HG03045 (cell line): ENCODE measurements at regions not wholly inside any gene's neighbourhood (a gene's known extent, or its start where the extent isn't known, plus 50 kb on each side); places are given as distances from the start of the nearest gene placed in this dataset.
"Not testable (repeated sequence)": the region's sequence is repeated elsewhere in the genome, so short reads cannot be mapped to it uniquely, and the experiment has no call there.

ENCODE experiments used
- ATAC-seq: cut with Tn5 transposase; IDR thresholded peaks from one replicate; pipeline ENCODE4 v1.9.1; 2021; ENCODE audit warnings: mild to moderate bottlenecking, moderate library complexity; ENCODE audit not compliant: unreplicated experiment

DNA sequence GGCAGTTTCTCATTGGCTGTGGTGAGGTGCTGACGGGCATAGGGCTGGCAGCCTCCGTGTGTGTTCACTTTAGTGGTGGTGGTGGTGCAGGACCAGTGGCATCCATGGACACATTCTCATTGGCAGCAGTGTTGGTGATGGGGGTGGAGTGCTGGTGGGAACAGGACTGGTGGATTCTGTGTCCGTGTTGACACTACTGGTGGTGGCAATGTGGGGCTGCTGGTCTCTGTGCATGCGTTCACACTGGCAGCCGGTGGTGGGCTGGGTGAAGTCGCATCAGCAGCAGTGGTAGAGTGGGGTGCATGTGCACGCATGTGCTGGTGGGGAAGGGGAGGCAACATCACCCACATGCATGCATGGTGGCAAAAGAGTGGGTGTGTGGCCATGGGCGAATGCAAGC, 1471.4 kb upstream of the PCDH20 start:
- ATAC-seq, result no peak

DNA sequence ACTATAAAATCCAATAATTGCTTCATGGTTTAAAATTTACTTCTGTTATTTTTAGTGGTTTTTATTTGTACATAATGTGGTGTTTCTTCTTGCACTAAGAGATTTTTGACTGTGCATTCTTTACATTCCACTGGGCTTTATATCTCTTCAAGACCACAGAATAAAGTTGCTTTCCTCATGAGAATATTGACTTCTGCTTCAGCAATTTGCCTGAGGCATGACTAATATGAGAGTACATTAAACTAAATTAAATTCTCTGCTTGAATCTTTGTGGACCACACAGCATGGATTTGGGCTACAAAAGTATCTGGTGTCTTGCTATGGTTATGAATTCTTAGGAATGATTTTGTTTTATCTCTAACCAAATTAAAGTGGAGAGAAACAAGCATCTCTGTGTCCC, 1463.4 kb upstream of the PCDH20 start:
- no peak for ATAC-seq

DNA sequence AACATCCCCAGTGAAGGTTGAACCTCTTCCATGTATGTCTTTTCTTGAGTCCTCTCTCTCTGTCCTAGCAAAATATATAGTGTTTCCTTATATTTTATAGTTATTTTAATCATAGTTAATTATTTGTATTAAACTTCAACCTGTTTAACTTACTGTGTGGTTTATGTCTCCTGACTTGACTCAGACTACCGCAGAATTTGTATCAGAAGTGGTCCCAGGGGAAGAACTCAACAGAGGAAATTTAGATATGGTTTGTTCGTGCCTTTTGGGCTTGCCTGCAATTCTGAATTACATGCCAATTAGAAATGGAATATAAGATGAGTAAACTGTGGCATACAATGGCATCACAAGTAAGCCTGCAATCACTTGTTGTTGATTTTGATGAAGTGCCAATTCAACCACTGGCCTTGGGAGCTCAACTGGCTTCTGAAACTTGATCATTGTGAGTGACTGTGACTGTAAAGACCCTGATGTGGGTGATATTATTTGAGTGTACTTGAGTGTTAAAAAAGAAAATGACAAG, 1459.5 kb upstream of the PCDH20 start:
- no peak for ATAC-seq

DNA sequence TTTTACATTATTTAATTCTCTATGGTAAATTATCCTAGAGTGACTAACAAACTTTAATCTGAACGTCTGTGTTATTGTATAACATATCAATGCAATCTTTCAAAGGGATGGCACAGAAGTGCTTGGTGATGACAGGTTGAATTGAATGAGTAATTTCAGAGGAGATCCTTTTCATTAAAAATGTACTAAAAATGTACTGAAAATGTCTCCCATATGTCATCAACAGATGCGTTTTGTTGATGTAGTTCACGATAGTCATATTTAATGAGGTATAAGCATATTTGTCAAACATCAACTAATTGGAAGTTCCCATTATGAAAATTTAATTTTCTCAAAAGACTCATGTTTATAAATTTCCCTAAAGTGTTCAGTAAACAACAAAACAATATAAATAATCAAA, 1434.7 kb upstream of the PCDH20 start:
- no peak for ATAC-seq

DNA sequence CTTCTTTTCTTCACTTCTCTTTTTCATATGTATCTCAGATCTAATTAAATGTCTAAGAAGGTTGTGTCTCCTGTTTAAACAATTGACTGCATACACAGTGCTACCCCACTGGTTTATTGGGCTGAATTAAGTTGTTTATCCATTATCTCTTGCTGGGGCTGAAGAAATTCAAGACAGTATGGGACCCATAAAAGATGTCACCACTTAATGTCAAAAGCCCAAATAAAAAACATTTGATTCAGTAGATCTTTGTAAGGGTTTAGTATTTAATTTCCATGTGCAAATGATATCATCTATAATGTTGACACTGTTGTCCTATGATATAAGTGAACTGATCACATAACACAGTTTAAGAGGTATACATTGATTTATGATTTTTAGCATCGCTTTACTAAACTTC, 1431.9 kb upstream of the PCDH20 start:
- no peak for ATAC-seq

DNA sequence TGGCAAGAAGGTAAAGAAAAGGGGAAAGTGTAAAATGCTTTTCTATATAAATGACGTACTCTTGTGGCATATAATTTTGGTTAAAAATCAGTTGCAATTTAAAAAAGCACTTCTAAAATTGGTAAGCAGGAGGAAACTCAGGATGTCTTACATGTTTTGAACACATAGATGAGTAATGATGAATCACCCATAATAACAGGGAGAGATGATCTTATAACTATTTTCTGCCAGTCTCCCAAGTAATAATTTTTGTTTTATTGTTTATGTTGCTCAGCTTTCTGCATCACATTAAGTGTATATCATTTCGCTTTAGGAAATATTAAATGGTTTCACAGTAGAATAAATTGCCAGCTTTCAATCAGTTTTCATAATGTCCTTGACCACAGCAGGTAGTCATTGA, 1430.7 kb upstream of the PCDH20 start:
- ATAC-seq, result no peak

DNA sequence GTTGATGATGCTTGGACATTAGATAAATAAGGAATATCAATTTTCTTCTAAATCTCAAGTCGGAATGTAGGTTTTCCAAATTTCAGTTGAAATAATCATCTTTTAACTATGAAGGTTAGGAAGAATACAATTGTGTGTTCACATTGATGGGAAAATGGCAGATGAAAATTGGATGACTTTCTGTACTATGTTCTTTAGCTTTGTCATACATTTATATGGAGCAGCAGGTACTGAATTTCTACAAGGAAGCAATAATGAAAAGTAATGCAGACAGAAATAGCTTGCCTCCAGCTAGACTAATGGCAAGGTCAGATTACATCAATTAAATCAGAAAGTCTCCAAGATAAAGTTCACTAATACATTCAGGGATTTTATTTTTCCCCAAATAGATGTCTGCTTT, 1423.7 kb upstream of the PCDH20 start:
- ATAC-seq, result no peak

DNA sequence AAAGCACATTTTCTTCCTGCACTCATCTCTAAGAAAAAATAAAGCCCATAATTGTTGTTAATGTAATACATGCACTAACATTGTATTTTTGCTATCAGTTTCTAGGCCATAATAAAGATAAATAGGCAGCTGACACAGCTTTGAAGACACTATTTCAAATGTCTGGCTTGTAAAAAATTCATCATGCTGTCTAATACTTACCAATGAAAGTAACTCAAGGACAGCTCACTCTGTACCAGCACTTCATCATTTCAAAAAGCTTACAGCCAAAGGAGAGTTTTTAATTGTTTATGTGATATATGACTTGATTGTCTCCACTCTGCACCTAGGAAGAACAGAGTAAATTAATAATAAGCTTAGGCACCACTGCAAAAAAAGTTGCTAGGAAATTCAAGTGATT, 1423.3 kb upstream of the PCDH20 start:
- ATAC-seq, result no peak

DNA sequence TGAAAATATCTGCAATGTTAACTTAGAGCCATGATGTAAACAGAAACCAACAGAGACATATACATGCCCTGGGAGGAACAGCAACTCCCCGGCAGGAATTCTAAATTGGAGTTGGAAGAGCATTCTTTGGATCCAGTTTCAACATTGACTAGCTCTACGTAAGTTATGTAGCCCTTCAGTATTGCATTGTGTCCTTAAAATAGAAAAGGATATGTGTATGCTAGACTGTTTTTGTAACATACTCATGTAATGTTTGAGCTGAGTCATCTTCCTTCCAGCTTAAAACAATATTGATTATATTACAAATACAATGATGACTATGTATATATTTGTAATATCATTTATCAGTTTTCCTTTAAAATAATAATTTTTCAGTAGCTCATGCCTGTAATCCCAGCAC, 1422.2 kb upstream of the PCDH20 start:
- no peak for ATAC-seq

DNA sequence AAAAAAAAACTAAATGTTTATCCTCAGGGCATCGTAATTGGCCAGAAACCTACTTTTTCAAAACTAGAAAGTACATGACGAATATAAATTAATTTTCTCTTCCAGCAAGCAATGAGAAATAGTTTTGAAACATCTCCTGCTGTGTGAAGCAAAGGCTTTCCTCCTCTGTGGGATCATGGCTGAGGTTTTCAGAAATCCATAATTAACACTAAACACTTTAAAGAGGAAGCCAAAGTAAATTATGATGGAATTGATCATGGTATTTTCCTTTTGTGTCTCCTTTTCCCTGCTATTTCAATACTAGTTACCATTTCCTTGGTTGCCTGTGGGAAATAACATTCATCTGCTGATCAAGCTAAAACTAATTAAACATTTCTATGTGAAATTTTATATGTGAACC, 1413.8 kb upstream of the PCDH20 start:
- ATAC-seq, result no peak

DNA sequence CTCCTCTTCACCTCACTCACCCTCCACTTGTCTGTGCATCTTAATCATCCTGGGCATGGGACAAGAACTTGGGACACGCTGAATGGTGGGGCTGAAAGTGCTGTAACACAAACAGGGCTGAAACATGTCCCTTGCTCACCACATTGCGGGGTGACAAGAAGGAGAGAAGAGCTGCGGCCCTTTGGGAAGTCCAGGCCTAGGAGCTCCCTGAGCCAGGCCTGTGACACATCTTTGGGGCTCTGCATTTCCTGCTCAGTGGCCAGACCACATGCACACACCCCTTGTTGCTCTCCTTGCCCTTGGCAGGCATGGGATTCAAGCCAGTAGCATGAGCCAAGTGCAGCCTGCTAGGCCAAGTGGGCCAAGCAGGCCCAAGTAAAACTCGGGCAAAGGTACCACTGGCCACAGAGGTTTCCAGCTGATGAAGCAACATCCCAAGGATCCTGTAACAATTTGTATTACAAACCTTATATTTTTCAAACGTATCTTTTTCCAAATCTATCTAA, 1384.3 kb upstream of the PCDH20 start:
- ATAC-seq, result no peak

DNA sequence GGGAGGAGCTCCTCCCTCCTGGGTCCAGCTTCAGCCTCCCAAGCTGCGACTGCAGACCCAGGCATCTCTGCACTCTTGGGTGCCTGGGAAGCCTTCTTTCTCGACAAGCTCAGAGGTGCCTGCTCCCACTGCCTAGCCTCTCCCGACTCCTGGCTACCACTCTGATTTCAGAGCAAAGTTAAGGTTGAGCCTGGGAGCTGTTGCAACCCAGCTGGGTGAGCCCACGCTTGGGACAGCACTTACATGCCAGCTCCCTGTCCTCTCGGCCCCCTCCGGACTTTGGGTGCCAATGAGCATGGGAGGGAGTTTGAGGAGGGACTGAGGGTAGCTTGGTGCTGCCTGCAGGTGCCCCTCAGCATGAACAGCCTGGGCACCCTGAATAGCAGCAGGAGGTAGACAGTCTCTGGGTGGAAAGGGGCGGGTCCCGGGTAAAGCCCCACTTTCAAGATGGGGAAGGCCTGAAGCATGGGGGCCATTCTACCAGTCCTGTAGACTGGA, 1383.4 kb upstream of the PCDH20 start:
- ATAC-seq, result no peak

DNA sequence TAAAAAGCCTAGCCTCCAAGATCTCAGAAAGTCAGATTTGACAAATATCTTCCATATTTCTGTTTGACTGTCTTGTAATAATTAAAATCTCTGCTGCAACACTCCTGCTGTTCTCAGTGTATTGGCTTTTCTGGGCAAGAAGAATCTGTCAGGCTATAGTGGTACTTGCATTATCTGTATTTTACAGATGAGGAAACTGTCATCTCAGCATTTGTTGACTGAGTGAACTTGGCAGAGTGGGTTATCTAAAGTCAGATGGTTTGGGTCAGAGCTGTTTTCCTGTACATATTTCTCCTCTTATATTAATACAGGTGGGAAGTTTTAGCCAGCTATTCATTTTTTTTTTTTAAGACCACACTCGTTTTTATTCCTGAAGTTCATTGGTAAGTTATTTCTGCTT, 1378.2 kb upstream of the PCDH20 start:
- no peak for ATAC-seq

DNA sequence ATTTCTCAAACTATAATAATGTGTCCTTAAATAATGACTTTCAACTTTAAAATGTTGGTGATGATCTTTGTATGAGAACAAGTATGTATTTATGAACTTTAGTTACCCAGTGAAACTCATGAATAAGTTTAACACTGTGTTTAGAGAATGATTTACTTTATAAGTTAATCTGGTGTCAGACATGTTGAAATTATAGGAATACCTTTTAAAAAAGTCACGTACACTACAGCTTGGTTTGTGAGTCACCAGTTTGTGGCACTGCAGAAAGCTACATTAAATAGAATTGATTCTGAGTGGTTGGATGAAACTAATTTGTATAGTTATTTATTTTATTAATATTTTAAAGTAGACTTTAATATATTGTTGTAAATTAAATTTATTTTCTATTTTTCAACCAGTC, 1366.2 kb upstream of the PCDH20 start:
- ATAC-seq, result no peak

DNA sequence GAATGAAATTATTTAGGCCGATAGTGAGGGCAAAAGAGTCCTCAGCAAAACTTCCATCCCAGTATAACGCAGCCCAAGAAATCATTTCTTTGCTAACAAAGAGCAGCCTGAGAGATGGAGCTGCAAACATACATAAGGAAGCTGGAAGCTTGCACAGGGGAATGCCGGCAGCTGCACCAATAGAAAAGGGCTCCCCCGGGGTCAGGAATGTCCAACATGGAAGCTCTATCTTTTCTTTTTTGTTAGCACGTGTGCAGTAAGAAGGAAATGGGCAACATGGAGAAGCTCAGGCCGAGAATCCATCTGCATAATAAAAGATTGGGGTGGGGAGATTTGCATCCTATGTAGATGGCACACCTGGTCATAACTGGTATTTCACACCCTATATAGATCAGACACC, 1363.5 kb upstream of the PCDH20 start:
- no peak for ATAC-seq

DNA sequence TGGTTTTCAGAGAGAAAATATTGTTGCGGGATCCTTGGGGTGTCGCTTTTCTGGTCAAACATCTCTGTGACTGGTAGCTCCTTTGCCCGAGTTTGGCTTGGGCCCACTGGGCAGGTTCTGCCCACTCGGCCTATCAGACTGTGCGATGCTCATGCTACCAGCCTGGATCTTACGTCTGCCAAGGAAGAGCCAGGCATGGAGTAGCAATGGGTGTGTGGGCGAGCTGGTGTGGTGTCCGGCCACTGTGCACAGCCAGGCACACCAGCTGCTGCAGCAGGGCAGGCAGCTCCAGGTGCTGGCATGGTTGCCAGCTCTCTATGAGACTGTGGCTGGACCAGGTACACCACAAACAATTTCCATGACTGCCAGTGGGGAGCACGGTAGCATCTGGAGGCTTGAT, 1351.8 kb upstream of the PCDH20 start:
- no peak for ATAC-seq

DNA sequence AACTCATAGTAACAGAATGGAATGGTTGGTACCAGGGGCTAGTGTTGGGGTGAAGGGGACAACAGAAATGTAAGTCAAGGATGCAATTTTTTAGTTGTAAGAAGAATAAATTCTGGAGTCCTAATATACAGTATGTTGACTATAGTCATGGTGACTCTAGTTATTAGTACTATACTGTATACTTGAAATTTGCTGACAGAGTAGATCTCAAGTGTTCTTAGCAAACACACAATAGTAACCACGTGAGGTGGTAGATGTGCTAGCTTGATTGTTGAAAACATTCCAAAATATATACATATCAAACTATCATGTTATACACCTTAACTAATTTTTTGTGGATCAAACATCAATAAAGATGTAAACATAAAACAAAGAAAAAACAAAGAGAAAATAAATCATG, 1345.1 kb upstream of the PCDH20 start:
- ATAC-seq, result no peak

DNA sequence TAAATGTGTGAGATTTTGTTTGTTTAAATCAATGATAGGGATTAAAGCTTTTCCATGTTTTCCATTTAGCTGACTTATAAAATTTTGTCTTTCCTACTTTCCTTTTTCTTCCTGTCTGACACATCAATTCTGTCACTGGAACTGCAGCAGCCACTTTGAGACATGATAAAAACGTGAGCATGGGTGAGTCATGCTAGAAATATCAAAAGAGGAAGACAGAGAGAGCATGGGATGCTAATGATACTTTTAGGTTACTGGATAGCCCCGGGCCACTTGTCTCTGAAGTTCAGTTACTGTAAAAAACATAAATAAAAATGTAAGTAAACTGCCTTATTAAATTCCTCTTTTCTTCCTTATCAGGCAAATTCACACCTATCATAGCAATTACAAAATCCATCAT, 1332.0 kb upstream of the PCDH20 start:
- ATAC-seq, result no peak

DNA sequence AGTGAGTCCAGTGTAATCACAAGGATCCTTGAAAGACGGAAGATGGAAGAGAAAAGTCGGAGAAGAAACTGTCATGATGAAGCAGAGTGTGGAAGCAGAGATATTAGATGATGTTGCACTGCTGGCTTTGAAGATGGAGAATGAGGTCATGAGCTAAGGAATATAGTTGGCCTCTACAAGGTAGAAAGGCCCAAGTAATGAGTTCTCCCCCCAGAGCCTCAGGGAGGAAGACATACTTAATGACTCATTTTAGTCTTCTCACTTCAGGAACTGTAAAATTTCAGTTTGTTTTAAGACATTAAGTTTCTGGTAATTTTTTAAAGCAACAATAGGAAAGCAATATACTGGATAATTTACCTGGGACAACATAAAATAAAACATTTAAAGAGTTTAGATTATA, 1331.5 kb upstream of the PCDH20 start:
- ATAC-seq, result no peak

DNA sequence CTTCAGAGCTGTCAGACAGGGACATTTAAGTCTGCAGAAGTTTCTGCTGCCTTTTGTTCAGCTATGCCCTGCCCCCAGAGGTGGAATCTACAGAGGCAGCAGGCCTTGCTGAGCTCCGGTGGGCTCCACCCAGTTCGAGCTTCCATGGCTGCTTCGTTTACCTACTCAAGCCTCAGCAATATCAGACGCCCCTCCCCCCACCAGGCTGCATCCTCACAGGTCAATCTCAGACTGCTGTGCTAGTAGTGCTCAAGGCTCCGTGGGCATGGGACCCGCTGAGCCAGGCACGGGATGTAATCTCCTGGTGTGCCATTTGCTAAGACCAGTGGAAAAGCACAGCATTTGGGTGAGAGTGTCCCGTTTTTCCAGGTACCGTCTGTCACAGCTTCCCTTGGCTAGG, 1314.1 kb upstream of the PCDH20 start:
- not testable (repeated sequence) for ATAC-seq

DNA sequence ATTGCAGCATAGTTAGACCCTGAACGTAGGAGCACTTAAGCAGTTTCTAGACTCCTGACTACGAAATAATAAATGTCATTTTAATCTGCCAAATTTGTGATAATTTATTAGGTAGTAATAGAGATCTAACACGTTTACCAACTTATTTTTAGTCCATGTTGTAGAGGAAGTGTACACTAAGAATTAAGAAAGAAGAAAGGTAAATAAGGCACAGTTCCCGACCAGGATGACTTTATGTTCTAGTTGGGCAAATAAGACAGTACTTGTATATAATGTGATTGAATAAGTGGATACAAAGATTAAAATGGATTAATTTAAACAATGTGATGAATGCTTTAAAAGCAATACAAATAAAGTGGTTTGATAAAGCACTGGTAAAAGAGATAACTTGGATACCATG, 1306.2 kb upstream of the PCDH20 start:
- no peak for ATAC-seq

DNA sequence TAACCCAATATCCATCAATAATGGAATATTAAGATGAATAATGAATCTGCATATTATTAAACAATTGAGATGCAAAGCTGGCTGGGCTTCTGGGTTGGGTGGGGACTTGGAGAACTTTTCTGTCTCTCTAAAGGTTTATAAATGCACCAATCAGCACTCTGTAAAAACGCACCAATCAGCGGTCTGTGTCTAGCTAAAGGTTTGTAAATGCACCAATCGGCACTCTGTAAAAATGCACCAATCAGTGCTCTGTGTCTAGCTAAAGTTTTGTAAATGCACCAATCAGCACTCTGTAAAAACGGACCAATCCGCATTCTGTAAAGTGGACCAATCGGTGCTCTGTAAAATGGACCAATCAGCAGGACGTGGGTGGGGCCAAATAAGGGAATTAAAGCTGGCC, 1296.3 kb upstream of the PCDH20 start:
- not testable (repeated sequence) for ATAC-seq

DNA sequence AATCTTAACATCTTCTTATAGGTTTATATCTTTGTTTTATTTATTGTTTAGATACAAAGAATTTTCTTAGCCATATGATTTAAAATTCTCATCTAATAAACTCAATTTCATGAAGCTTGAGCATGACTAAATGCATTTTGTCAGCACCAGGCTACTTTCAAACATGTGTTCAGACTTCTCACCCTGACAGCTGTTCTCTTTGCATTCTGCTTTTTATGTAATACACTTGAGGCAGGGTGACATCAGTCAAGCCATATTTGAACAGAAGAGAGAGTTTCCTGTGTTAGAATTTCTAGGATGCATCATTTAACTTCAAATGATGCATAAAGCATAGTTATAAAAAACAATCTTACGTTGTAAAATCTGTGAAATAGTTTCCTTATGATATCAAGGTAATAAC, 1295.1 kb upstream of the PCDH20 start:
- no peak for ATAC-seq
